Aorta (tissue), 5 donors: ENCODE measurements at regions not wholly inside any gene's neighbourhood (a gene's known extent, or its start where the extent isn't known, plus 50 kb on each side); places are given as distances from the start of the nearest gene placed in this dataset.

ENCODE experiments used
- ATAC-seq: fragments of 200-7000 bp; cut with Tn5 transposase; one replicate; pipeline ENCODE4 v1.9.1; 2022; ENCODE audit warnings: moderate library complexity; ENCODE audit not compliant: low FRiP score
- DNase-seq, 2 donors: peaks; one replicate each; pipeline ENCODE4 v3.0.0-alpha.2; 2020
- H3K27ac ChIP-seq, 2 donors: one replicate each; pipeline ENCODE4 v1.5.1; 2013; ENCODE audit warnings: low read length in 2 of 2, mild to moderate bottlenecking in 2 of 2, moderate library complexity in 2 of 2, control low read depth in 1 of 2, inconsistent platforms in 1 of 2, low read depth in 1 of 2
- H3K27me3 ChIP-seq, 2 donors: one replicate each; pipeline ENCODE4 v1.6.1; 2013; ENCODE audit warnings: control low read depth in 1 of 2, low read length in 1 of 2, mild to moderate bottlenecking in 1 of 2, moderate library complexity in 1 of 2; ENCODE audit not compliant: insufficient read depth in 2 of 2, control insufficient read depth in 1 of 2
- H3K36me3 ChIP-seq, 2 donors: one replicate each; pipeline ENCODE4 v1.6.1; 2013; ENCODE audit warnings: control low read depth in 1 of 2, low read length in 1 of 2, mild to moderate bottlenecking in 1 of 2; ENCODE audit not compliant: insufficient read depth in 2 of 2, control insufficient read depth in 1 of 2
- H3K4me1 ChIP-seq, 2 donors: one replicate each; pipeline ENCODE4 v1.6.1; 2013; ENCODE audit warnings: low read length in 2 of 2, control low read depth in 1 of 2, mild to moderate bottlenecking in 1 of 2, moderate library complexity in 1 of 2; ENCODE audit not compliant: insufficient read depth in 2 of 2, control insufficient read depth in 1 of 2
- H3K4me3 ChIP-seq, 2 donors: one replicate each; pipeline ENCODE4 v1.5.1; 2013; ENCODE audit warnings: low read length in 2 of 2, control low read depth in 1 of 2, mild to moderate bottlenecking in 1 of 2
- H3K9me3 ChIP-seq: one replicate; pipeline ENCODE4 v1.6.1; 2013; ENCODE audit warnings: mild to moderate bottlenecking, low read length; ENCODE audit not compliant: control insufficient read depth
- WGBS, 2 donors: extraction: QIAGEN DNeasy Blood & Tissue Kit; methylation state at CpG; one replicate each; pipeline ENCODE4 v1.1.7; 2013; 5-methylcytosine and 5-hydroxymethylcytosine counted together
- intact Hi-C, 2 donors: fragments of 100-400 bp; cut with DNase I; formaldehyde crosslinking; loops; one replicate each; pipeline versions ENCODE4 v1.14.2 to v1.15.0; 2022
- donor health status: healthy with polysubstance abuse.
- donor health status: Bipolar disorder and iron deficiency.
- donor health status: DM: no; HTN: no; CAD: no.
- donor health status: DM: no; HTN: no; CAD: no.
- donor health status: DM: yes; HTN: yes; CAD: no.

GRCh38 chr11:112627588-112628045, 333.6 kb upstream of the NCAM1 start:
- DNase-seq (no peak), ATAC-seq (no peak)
- Histone ChIP-seq H3K36me3 (no peaks in the 10 kb centered on the region), H3K27ac (no peak overlapping the region), H3K27me3 (peaks cover 0 to 3% of the 10 kb centered on the region in 2 donors), H3K9me3 (no peaks in the 10 kb centered on the region), H3K4me3 (no peak overlapping the region), H3K4me1 (no peaks in the 10 kb centered on the region)
- intact Hi-C loops, result no loop called here
- 82 to 86% methylated on average over 2 of the region's 2 CpGs for WGBS, 2 donors

DNA sequence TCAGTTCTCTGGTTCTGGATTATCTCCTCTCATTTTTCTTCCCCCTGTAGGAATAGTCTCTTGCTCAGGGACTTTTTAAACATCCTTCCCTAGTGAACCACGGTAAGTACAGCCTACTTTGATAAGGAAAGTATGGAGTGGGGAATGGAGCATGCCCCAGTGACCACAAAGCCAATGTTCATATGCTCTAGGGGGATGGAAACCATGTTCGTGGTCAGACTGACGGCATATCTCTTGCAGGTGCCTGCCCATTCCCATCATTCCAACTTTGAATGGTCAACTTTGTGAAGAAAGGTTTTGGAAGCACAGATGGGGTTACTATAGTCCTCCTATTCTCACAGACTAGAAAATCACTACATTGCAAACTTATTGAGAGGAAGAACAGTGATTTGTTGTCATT, 332.5 kb upstream of the NCAM1 start:
- no peak for ATAC-seq
- Histone ChIP-seq H3K36me3 (no peaks in the 10 kb centered on the region), H3K4me1 (no peaks in the 10 kb centered on the region), H3K9me3 (no peaks in the 10 kb centered on the region), H3K27ac (no peak overlapping the region), H3K4me3 (no peak overlapping the region), H3K27me3 (peaks cover 0 to 3% of the 10 kb centered on the region in 2 donors)
- 69 to 73% methylated on average over 3 of the region's 3 CpGs for WGBS, 2 donors
- DNase-seq, result no peak
- intact Hi-C loops, result no loop called here

GRCh38 chr11:112630496-112630895, 330.7 kb upstream of the NCAM1 start:
- no peak overlapping the region for H3K4me3 ChIP-seq
- ATAC-seq (no peak), DNase-seq (no peak)
- intact Hi-C loops, result no loop called here
- H3K27me3 ChIP-seq, result peaks cover 0 to 3% of the 10 kb centered on the region in 2 donors
- no peaks in the 10 kb centered on the region for H3K4me1 ChIP-seq
- H3K27ac ChIP-seq, result no peak overlapping the region
- H3K36me3 ChIP-seq, result no peaks in the 10 kb centered on the region
- WGBS, 2 donors, result 92 to 93% methylated on average over 2 of the region's 2 CpGs
- no peaks in the 10 kb centered on the region for H3K9me3 ChIP-seq

DNA sequence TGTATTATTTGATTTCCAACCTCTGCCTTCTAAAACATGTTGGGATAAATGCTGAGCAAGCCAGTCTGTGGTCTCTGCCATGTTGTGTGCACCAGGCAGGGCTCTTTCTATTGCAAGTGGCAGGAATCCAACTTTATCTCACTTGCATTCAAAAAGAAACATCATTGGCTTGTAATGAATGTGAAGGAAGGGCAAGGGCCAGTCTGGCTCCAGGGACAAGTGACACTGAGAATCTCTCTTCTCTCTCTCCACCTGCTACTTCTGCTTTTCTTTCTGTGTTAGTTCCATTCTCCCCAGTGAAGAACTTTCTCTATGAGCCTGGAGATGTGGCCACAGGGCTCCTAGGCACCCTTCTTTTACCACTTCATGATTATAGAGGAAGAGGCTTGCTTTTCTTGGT, 329.9 kb upstream of the NCAM1 start:
- Histone ChIP-seq H3K4me1 (no peaks in the 10 kb centered on the region), H3K36me3 (no peaks in the 10 kb centered on the region), H3K27me3 (peaks cover 0 to 3% of the 10 kb centered on the region in 2 donors), H3K9me3 (no peaks in the 10 kb centered on the region), H3K4me3 (no peak overlapping the region), H3K27ac (no peak overlapping the region)
- intact Hi-C loops, result no loop called here
- ATAC-seq (no peak), DNase-seq (no peak)

DNA sequence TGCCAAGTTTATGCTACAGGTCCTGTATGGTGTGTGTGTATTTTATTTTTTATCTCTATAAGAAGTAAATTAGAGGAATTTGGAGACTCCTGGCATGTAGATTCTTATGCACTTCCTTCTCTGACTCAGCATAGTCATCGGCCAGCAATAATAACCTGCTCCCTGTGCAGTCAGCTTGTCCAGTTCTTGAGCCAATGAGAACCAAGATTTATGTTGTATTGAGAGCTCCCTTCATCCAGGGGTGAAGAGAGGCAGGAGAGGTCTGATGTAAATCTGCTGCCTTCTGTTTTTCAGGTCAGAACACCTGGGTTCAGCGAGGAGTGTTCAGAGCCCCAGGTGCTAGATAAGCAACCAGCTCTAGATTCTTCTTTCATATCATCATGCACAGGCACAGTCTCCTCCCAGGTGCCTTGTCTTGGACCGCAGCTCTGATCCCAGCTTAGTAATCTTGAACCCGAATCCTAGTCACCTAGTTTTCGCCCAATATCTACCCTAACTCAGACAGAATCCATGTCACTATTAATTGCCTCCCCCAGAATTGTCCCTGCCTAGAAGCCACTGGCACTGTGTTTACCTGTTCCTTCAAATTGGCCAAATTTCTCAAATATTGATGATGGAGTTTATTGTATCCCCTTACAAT, 328.2 kb upstream of the NCAM1 start:
- no peak overlapping the region for H3K27ac ChIP-seq
- 65 to 68% methylated on average over 5 of the region's 5 CpGs for WGBS, 2 donors
- H3K27me3 ChIP-seq, result peaks cover 0 to 3% of the 10 kb centered on the region in 2 donors
- DNase-seq (no peak), ATAC-seq (no peak)
- no peaks in the 10 kb centered on the region for H3K36me3 ChIP-seq
- H3K9me3 ChIP-seq, result peaks cover 2% of the 10 kb centered on the region
- H3K4me1 ChIP-seq, result no peaks in the 10 kb centered on the region
- intact Hi-C loops, result no loop called here
- H3K4me3 ChIP-seq, result no peak overlapping the region

GRCh38 chr11:112634551-112634950, 326.7 kb upstream of the NCAM1 start:
- no peak for DNase-seq
- Histone ChIP-seq H3K4me1 (no peaks in the 10 kb centered on the region), H3K27ac (no peak overlapping the region), H3K9me3 (peaks cover 2% of the 10 kb centered on the region), H3K4me3 (no peak overlapping the region), H3K36me3 (no peaks in the 10 kb centered on the region), H3K27me3 (peaks cover 0 to 2% of the 10 kb centered on the region in 2 donors)
- WGBS, 2 donors, result 53 to 60% methylated on average over 6 of the region's 6 CpGs
- intact Hi-C loops, result no loop called here
- ATAC-seq, result no peak

- ATAC-seq, result no peak
- WGBS, 2 donors, result 48 to 55% methylated on average over 8 of the region's 8 CpGs
Observed at GRCh38 chr11:112634995-112635737, 326.1 kb upstream of the NCAM1 start.

GRCh38 chr11:112637076-112637475, 324.1 kb upstream of the NCAM1 start:
- H3K36me3 ChIP-seq, result no peaks in the 10 kb centered on the region
- 68% methylated on average over 2 of the region's 2 CpGs for WGBS, 2 donors
- DNase-seq (no peak), ATAC-seq (no peak)
- H3K27ac ChIP-seq, result no peak overlapping the region
- intact Hi-C loops, result no loop called here
- no peaks in the 10 kb centered on the region for H3K27me3 ChIP-seq
- H3K4me3 ChIP-seq, result no peak overlapping the region
- no peaks in the 10 kb centered on the region for H3K4me1 ChIP-seq
- H3K9me3 ChIP-seq, result peaks cover 2% of the 10 kb centered on the region

More at GRCh38 chr11:112634995-112635737, 326.1 kb upstream of the NCAM1 start:
- H3K9me3 ChIP-seq, result peaks cover 2% of the 10 kb centered on the region
- no peak for DNase-seq
- no peaks in the 10 kb centered on the region for H3K36me3 ChIP-seq
- no peak overlapping the region for H3K27ac ChIP-seq
- no peaks in the 10 kb centered on the region for H3K4me1 ChIP-seq
- H3K27me3 ChIP-seq, result no peaks in the 10 kb centered on the region
- intact Hi-C loops, result no loop called here
- H3K4me3 ChIP-seq, result no peak overlapping the region

DNA sequence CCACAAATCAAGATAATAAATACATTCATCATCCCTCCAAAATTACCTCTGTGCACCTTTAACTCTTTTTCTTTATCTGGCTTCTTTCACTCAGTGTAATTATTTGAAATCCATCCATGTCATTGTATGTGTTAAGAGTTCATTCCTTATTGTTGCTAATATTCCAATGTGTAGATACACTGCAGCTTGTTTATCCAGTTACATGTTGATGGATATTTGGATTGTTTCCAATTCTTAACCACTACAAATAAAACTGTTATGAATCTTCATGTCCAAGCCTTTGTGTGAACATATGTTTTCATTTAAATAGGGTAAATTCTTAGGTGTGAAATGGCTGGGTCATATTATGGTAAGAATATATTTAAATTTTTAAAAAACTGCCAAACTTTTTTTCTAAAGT, 323.3 kb upstream of the NCAM1 start:
- H3K9me3 ChIP-seq, result peaks cover 2% of the 10 kb centered on the region
- no peak overlapping the region for H3K27ac ChIP-seq
- no peak overlapping the region for H3K4me3 ChIP-seq
- intact Hi-C loops, result no loop called here
- H3K4me1 ChIP-seq, result no peaks in the 10 kb centered on the region
- ATAC-seq, result no peak
- no peaks in the 10 kb centered on the region for H3K27me3 ChIP-seq
- no peak for DNase-seq
- no peaks in the 10 kb centered on the region for H3K36me3 ChIP-seq
